ENCODE measurements at regions not wholly inside any gene's neighbourhood (a gene's known extent, or its start where the extent isn't known, plus 50 kb on each side); places are given as distances from the start of the nearest gene placed in this dataset.
"Not testable (repeated sequence)": the region's sequence is repeated elsewhere in the genome, so short reads cannot be mapped to it uniquely, and the experiment has no call there.

- no peak for DNase-seq (ENCODE audit: low spot score)
Observed at GRCh38 chr11:129699711-129700304, 115.8 kb upstream of the TMEM45B start.

- DNase-seq (ENCODE audit: low spot score) = no peak
Observed at GRCh38 chr11:129700701-129701100, 114.9 kb upstream of the TMEM45B start.

- DNase-seq (ENCODE audit: low spot score) = no peak
Observed at GRCh38 chr11:129701706-129702105, 113.9 kb upstream of the TMEM45B start.

GRCh38 chr11:129702410-129703398 is 112.9 kb upstream of the TMEM45B start:
- DNase-seq (ENCODE audit: low spot score) = no peak

- DNase-seq (ENCODE audit: low spot score) = peak; percentile 13
Observed at GRCh38 chr11:129703846-129704245, 111.8 kb upstream of the TMEM45B start.

- DNase-seq (ENCODE audit: low spot score) = no peak
Observed at GRCh38 chr11:129704831-129705230, 110.8 kb upstream of the TMEM45B start.

- no peak for DNase-seq (ENCODE audit: low spot score)
Observed at GRCh38 chr11:129705341-129705740, 110.3 kb upstream of the TMEM45B start.

- no peak for DNase-seq (ENCODE audit: low spot score)
Observed at GRCh38 chr11:129705933-129706332, 109.7 kb upstream of the TMEM45B start.

- no peak for DNase-seq (ENCODE audit: low spot score)
Observed at GRCh38 chr11:129709801-129710398, 105.7 kb upstream of the TMEM45B start.

GRCh38 chr11:129710423-129710822 is 105.2 kb upstream of the TMEM45B start:
- DNase-seq (ENCODE audit: low spot score) = no peak

GRCh38 chr11:129711760-129712159 is 103.9 kb upstream of the TMEM45B start:
- DNase-seq (ENCODE audit: low spot score) = no peak

- DNase-seq (ENCODE audit: low spot score) = not testable (repeated sequence)
Observed at GRCh38 chr11:129712486-129713240, 103.0 kb upstream of the TMEM45B start.

- DNase-seq (ENCODE audit: low spot score) = no peak
Observed at GRCh38 chr11:129719037-129719436, 96.6 kb upstream of the TMEM45B start.

- DNase-seq (ENCODE audit: low spot score) = no peak
Observed at GRCh38 chr11:129720156-129720555, 95.5 kb upstream of the TMEM45B start.

- DNase-seq (ENCODE audit: low spot score) = no peak
Observed at GRCh38 chr11:129720994-129721393, 94.7 kb upstream of the TMEM45B start.

- no peak for DNase-seq (ENCODE audit: low spot score)
Observed at GRCh38 chr11:129721685-129722084, 94.0 kb upstream of the TMEM45B start.

GRCh38 chr11:129722529-129722928 is 93.1 kb upstream of the TMEM45B start:
- no peak for DNase-seq (ENCODE audit: low spot score)

- DNase-seq (ENCODE audit: low spot score) = no peak
Observed at GRCh38 chr11:129723146-129723760, 92.4 kb upstream of the TMEM45B start.

- DNase-seq (ENCODE audit: low spot score) = no peak
Observed at GRCh38 chr11:129723761-129724162, 91.9 kb upstream of the TMEM45B start.

GRCh38 chr11:129724866-129725265 is 90.8 kb upstream of the TMEM45B start:
- no peak for DNase-seq (ENCODE audit: low spot score)

- no peak for DNase-seq (ENCODE audit: low spot score)
Observed at GRCh38 chr11:129726179-129726578, 89.5 kb upstream of the TMEM45B start.

GRCh38 chr11:129728581-129728980 is 87.1 kb upstream of the TMEM45B start:
- no peak for DNase-seq (ENCODE audit: low spot score)

All from COLO829 (cell line).